HepG2 (cell line): ENCODE measurements at regions not wholly inside any gene's neighbourhood (a gene's known extent, or its start where the extent isn't known, plus 50 kb on each side); places are given as distances from the start of the nearest gene placed in this dataset.

Experiments
- ATAC-seq: fragments of 200-7000 bp; cut with Tn5 transposase; 3 replicates; pipeline ENCODE4 v1.9.1; 2020; ENCODE audit warnings: mild to moderate bottlenecking, moderate library complexity
- BruUV-seq: library from RNA; stranded (reverse); fragments of 400-500 nt; replicated peaks from 2 replicates; lab custom pipeline; 2021; lab: Mats Ljungman, UMichigan
- CTCF ChIA-PET: fragments of 300-600 bp; formaldehyde crosslinking; extraction: SDS; loops from one replicate; lab custom pipeline; 2021; ENCODE audit warnings: low total read pairs, inconsistent platforms, low intra/inter-chr PET ratio; lab: Yijun Ruan, JAX
- POLR2A ChIA-PET: fragments of 350-600 bp; sonication (Branson Sonifier 250); formaldehyde crosslinking; loops from one replicate; lab custom pipeline; 2020; ENCODE audit warnings: antibody characterized with exemption, inconsistent platforms; lab: Yijun Ruan, JAX
- DNase-seq: peaks from one replicate; pipeline ENCODE4 v3.0.0-alpha.2; 2015; ENCODE audit warnings: low spot score
- FAIRE-seq: peaks from 3 replicates; lab custom pipeline; 2011; peaks lifted over from hg19 to GRCh38; lab: Jason Lieb, UNC
- H2AFZ ChIP-seq: one replicate; pipeline ENCODE4 v1.6.1; 2011; ENCODE audit warnings: low read length, inconsistent platforms
- H3K27ac ChIP-seq: fragments of 300-600 bp; 3 replicates; pipeline ENCODE4 v1.8.0; 2011; ENCODE audit warnings: mixed run types, mild to moderate bottlenecking, mixed read lengths, low read length, inconsistent platforms; ENCODE audit not compliant: insufficient read depth; ENCODE audit errors: extremely low read length
- H3K27me3 ChIP-seq, 2 experiments: fragments of 200-600 bp in 1 of 2; 2 replicates in 1 of 2; 3 replicates in 1 of 2; pipeline versions ENCODE4 v1.6.0 to v1.8.0; 2011; ENCODE audit warnings: low read length in 2 of 2, mild to moderate bottlenecking in 2 of 2, moderate library complexity in 2 of 2, inconsistent platforms in 1 of 2; ENCODE audit not compliant: insufficient read depth in 2 of 2, control insufficient read depth in 1 of 2
- H3K36me3 ChIP-seq, 2 experiments: fragments of 200-600 bp in 1 of 2; replicated peaks in 1 of 2; 2 replicates in 1 of 2; 3 replicates in 1 of 2; pipeline versions ENCODE4 v1.5.1 to v1.8.0; 2011; ENCODE audit warnings: low read length in 2 of 2, inconsistent platforms in 1 of 2; ENCODE audit not compliant: insufficient read depth in 2 of 2, control insufficient read depth in 1 of 2
- H3K4me1 ChIP-seq: 2 replicates; pipeline ENCODE4 v1.5.1; 2012; ENCODE audit warnings: low read length, inconsistent platforms; ENCODE audit not compliant: insufficient read depth
- H3K4me2 ChIP-seq: 2 replicates; pipeline ENCODE4 v1.6.0; 2011; ENCODE audit warnings: low read depth, low read length, inconsistent platforms
- H3K4me3 ChIP-seq, 3 experiments: fragments of 200-600 bp in 1 of 3; sonication (generic), shearing (Covaris generic) in 1 of 3; replicated peaks in 1 of 3; 2 replicates each; pipeline ENCODE4 v1.5.1; 2011 to 2016; ENCODE audit warnings: low read length in 3 of 3, inconsistent platforms in 2 of 3, low read depth in 2 of 3, mild to moderate bottlenecking in 2 of 3, control low read depth in 1 of 3, mixed read lengths in 1 of 3; ENCODE audit not compliant: insufficient read depth in 1 of 3
- H3K79me2 ChIP-seq: one replicate; pipeline ENCODE4 v1.6.1; 2011; ENCODE audit warnings: low read length, inconsistent platforms; ENCODE audit not compliant: insufficient read depth
- H3K9ac ChIP-seq: 2 replicates; pipeline ENCODE4 v1.6.0; 2011; ENCODE audit warnings: mild to moderate bottlenecking, low read depth, low read length, inconsistent platforms; ENCODE audit not compliant: insufficient read depth
- H3K9me3 ChIP-seq: 2 replicates; pipeline ENCODE4 v1.5.1; 2012; ENCODE audit warnings: mild to moderate bottlenecking, low read length
- H4K20me1 ChIP-seq: 2 replicates; pipeline ENCODE4 v1.6.0; 2011; ENCODE audit warnings: inconsistent platforms, mild to moderate bottlenecking, low read length, moderate library complexity; ENCODE audit not compliant: insufficient read depth
- NCOA2 ChIP-seq: sonication (generic); formaldehyde crosslinking; IDR thresholded peaks from 2 replicates; pipeline ENCODE4 v1.8.0; 2022; ENCODE audit warnings: inconsistent platforms
- NFE2L1 ChIP-seq: sonication (generic); formaldehyde crosslinking; IDR thresholded peaks from 2 replicates; pipeline ENCODE4 v1.4.0; 2020; ENCODE audit warnings: missing genetic modification reagents, mild to moderate bottlenecking, borderline replicate concordance
- SETDB1 ChIP-seq: sonication (generic); formaldehyde crosslinking; IDR thresholded peaks from 2 replicates; pipeline ENCODE4 v1.5.1; 2020; ENCODE audit warnings: missing genetic modification reagents, mild to moderate bottlenecking, borderline replicate concordance
- TMF1 ChIP-seq: sonication (generic); formaldehyde crosslinking; IDR thresholded peaks from 2 replicates; pipeline ENCODE4 v1.8.1; 2022; ENCODE audit warnings: low read depth, missing genetic modification reagents
- ZNF607 ChIP-seq: sonication (generic); formaldehyde crosslinking; IDR thresholded peaks from 2 replicates; pipeline ENCODE4 v1.5.1; 2020; ENCODE audit warnings: missing genetic modification reagents, mild to moderate bottlenecking, borderline replicate concordance
- WGBS: methylation state at CpG from one replicate; pipeline ENCODE4 v1.1.6; 2017; ENCODE audit warnings: low lambda C conversion rate; 5-methylcytosine and 5-hydroxymethylcytosine counted together
- in situ Hi-C: cut with HindIII; loops from 2 replicates; pipeline ENCODE4 v1.10.0; 2017; ENCODE audit warnings: low pct_unique_long_range_greater_than_20kb; ENCODE audit not compliant: extremely low pct_ligation_motif_present
- intact Hi-C: fragments of 100-400 bp; cut with micrococcal nuclease; formaldehyde crosslinking; loops from one replicate; pipeline ENCODE4 v1.10.0; 2022; ENCODE audit not compliant: unreplicated experiment
- TF ChIP-seq, protein P1 (sequence below): sonication (generic); formaldehyde crosslinking; IDR thresholded peaks from 2 replicates; pipeline ENCODE4 v1.5.0; 2020; ENCODE audit warnings: mild to moderate bottlenecking, missing genetic modification reagents, borderline replicate concordance
- TF ChIP-seq, protein P2 (sequence below): sonication (generic); formaldehyde crosslinking; IDR thresholded peaks from 2 replicates; pipeline ENCODE4 v1.5.1; 2020; ENCODE audit warnings: mild to moderate bottlenecking, missing genetic modification reagents, borderline replicate concordance
- TF ChIP-seq, protein P3 (sequence below): sonication (generic); formaldehyde crosslinking; IDR thresholded peaks from 2 replicates; pipeline ENCODE4 v1.5.1; 2020; ENCODE audit warnings: missing genetic modification reagents, mild to moderate bottlenecking, borderline replicate concordance
- TF ChIP-seq, protein P4 (sequence below): sonication (generic); formaldehyde crosslinking; IDR thresholded peaks from 2 replicates; pipeline ENCODE4 v1.4.0; 2020; ENCODE audit warnings: mild to moderate bottlenecking, missing genetic modification reagents, borderline replicate concordance

DNA sequence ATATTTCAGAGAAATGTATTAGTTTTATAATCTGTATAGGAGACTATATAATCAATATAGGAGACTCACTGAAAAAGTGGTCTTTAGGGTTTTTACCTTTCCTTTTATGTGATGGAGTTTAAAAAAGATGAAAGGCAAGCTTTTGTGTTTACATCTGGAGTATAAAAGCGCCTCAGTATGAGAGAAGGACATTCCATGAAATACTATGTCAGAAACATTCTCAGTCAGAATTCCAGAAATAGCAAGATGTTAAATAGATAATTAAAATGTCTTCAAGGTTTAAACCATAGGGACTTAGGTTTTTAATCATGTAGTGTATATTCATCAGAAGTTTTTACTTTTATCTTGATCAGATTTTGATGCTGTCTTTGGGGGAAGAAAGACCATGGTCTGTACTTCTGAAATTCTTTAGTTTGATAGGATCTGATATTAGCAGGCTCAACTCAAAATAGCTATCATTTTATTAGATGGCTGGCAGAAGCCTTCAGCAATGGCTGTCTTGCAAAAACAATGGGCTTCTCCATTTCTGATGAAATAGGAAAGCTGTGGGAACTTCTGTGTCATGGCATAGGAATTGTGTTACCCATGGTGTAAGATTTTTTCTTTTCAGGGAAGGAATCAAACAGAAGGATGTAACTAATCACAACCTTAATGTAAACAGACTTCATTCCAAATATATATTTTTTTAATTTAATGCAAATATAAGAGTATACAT lies 209.6 kb upstream of the PLSCR5 start:
- no peak overlapping the region for H3K4me2 ChIP-seq
- no TSS peak for BruUV-seq
- intact Hi-C loops, result loop anchor here (5.0 kb wide), 1 partner anchor 378 kb away; no protein-coding TSS in a partner anchor

More for the DNA sequence above, 209.6 kb upstream of the PLSCR5 start:
- FAIRE-seq (no peak), ATAC-seq (no peak), DNase-seq (no peak)
- H3K9me3 ChIP-seq, result no peaks in the 10 kb centered on the region
- H3K79me2 ChIP-seq, result no peaks in the 10 kb centered on the region
- POLR2A ChIA-PET, result no interaction called here
- H2AFZ ChIP-seq, result no peak overlapping the region
- in situ Hi-C loops, result no loop called here
- whole genome bisulfite sequencing, result 3% methylated on average over 1 of the region's 1 CpG
- no peaks in the 10 kb centered on the region for H3K4me1 ChIP-seq
- H3K36me3 ChIP-seq, result no peaks in the 10 kb centered on the region
- no peaks in the 10 kb centered on the region for H3K27me3 ChIP-seq
- H3K9ac ChIP-seq, result no peak overlapping the region
- no peak for TF ChIP-seq SETDB1
- no peak for TF ChIP-seq NCOA2
- TF ChIP-seq, protein P1, sequence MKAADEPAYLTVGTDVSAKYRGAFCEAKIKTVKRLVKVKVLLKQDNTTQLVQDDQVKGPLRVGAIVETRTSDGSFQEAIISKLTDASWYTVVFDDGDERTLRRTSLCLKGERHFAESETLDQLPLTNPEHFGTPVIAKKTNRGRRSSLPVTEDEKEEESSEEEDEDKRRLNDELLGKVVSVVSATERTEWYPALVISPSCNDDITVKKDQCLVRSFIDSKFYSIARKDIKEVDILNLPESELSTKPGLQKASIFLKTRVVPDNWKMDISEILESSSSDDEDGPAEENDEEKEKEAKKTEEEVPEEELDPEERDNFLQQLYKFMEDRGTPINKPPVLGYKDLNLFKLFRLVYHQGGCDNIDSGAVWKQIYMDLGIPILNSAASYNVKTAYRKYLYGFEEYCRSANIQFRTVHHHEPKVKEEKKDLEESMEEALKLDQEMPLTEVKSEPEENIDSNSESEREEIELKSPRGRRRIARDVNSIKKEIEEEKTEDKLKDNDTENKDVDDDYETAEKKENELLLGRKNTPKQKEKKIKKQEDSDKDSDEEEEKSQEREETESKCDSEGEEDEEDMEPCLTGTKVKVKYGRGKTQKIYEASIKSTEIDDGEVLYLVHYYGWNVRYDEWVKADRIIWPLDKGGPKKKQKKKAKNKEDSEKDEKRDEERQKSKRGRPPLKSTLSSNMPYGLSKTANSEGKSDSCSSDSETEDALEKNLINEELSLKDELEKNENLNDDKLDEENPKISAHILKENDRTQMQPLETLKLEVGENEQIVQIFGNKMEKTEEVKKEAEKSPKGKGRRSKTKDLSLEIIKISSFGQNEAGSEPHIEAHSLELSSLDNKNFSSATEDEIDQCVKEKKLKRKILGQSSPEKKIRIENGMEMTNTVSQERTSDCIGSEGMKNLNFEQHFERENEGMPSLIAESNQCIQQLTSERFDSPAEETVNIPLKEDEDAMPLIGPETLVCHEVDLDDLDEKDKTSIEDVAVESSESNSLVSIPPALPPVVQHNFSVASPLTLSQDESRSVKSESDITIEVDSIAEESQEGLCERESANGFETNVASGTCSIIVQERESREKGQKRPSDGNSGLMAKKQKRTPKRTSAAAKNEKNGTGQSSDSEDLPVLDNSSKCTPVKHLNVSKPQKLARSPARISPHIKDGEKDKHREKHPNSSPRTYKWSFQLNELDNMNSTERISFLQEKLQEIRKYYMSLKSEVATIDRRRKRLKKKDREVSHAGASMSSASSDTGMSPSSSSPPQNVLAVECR, result no peak
- TF ChIP-seq, protein P2, sequence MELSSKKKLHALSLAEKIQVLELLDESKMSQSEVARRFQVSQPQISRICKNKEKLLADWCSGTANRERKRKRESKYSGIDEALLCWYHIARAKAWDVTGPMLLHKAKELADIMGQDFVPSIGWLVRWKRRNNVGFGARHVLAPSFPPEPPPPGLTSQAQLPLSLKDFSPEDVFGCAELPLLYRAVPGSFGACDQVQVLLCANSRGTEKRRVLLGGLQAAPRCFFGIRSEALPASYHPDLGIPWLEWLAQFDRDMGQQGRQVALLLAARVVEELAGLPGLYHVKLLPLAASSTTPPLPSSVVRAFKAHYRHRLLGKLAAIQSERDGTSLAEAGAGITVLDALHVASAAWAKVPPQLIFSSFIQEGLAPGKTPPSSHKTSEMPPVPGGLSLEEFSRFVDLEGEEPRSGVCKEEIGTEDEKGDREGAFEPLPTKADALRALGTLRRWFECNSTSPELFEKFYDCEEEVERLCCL (CRISPR knock-in tag), result no peak
- TF ChIP-seq NFE2L1, result no peak
- TF ChIP-seq, protein P3, sequence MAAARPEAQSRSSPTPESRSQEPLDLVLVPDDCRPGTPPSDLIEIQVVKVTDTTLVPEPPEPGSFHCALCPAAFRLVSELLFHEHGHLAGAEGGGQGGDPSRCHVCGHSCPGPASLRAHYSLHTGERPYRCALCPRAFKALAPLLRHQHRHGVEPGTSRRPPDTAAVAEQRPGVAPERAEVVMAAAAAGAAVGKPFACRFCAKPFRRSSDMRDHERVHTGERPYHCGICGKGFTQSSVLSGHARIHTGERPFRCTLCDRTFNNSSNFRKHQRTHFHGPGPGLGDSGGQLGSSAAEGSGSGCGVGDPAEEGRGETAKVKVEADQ (CRISPR knock-in tag), result no peak
- TF ChIP-seq, protein P4, sequence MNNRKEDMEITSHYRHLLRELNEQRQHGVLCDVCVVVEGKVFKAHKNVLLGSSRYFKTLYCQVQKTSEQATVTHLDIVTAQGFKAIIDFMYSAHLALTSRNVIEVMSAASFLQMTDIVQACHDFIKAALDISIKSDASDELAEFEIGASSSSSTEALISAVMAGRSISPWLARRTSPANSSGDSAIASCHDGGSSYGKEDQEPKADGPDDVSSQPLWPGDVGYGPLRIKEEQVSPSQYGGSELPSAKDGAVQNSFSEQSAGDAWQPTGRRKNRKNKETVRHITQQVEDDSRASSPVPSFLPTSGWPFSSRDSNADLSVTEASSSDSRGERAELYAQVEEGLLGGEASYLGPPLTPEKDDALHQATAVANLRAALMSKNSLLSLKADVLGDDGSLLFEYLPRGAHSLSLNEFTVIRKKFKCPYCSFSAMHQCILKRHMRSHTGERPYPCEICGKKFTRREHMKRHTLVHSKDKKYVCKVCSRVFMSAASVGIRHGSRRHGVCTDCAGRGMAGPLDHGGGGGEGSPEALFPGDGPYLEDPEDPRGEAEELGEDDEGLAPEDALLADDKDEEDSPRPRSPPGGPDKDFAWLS (CRISPR knock-in tag), result no peak
- TF ChIP-seq ZNF607 (CRISPR knock-in tag), result no peak
- TF ChIP-seq TMF1, result no peak
- TF ChIP-seq, all 625 proteins: peak for 0
- CTCF ChIA-PET, result no interaction called here
- no peaks in the 10 kb centered on the region for H4K20me1 ChIP-seq
- H3K4me3 ChIP-seq, result no peak overlapping the region
- no peak overlapping the region for H3K27ac ChIP-seq
